HUES6 (cell line): ENCODE measurements at regions not wholly inside any gene's neighbourhood (a gene's known extent, or its start where the extent isn't known, plus 50 kb on each side); places are given as distances from the start of the nearest gene placed in this dataset.

Experiments
- H3K27ac ChIP-seq: 2 replicates; pipeline ENCODE4 v1.7.0; 2013; ENCODE audit warnings: low read depth, mild to moderate bottlenecking, low read length, inconsistent platforms
- H3K27me3 ChIP-seq: 2 replicates; pipeline ENCODE4 v1.6.1; 2013; ENCODE audit warnings: low read length; ENCODE audit not compliant: control insufficient read depth, insufficient read depth
- H3K36me3 ChIP-seq: 2 replicates; pipeline ENCODE4 v1.6.1; 2013; ENCODE audit warnings: low read length; ENCODE audit not compliant: control insufficient read depth, insufficient read depth
- H3K4me1 ChIP-seq: 2 replicates; pipeline ENCODE4 v1.6.1; 2013; ENCODE audit warnings: low read length; ENCODE audit not compliant: control insufficient read depth, insufficient read depth
- H3K4me3 ChIP-seq: 2 replicates; pipeline ENCODE4 v1.5.1; 2013; ENCODE audit warnings: low read depth, low read length
- H3K9ac ChIP-seq: one replicate; pipeline ENCODE4 v1.6.1; 2013; ENCODE audit warnings: mild to moderate bottlenecking, low read length
- H3K9me3 ChIP-seq: 2 replicates; pipeline ENCODE4 v1.6.1; 2013; ENCODE audit warnings: low read depth, low read length; ENCODE audit not compliant: control insufficient read depth, insufficient read depth

GRCh38 chr2:217398860-217399259, 539.0 kb upstream of the TNP1 start:
- H3K27ac ChIP-seq: no peak overlapping the region

DNA sequence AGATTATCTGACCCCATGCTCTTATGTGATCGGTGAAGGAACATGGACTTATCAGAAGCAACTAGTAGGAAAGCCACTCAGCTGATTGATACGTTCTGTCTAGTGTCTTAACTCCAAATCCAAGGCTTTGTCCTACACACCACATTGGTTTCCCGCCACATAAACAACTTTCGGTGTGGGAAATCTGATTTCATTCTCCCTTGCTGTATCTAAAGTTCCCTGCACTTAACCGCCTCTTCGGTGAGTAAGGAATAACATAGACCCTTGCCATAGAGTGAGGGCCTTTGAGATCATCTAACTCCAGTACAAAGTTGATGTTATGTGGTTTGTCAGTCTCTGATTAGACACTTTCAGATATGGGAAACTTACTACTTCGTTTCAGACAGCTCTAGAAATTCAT, 538.2 kb upstream of the TNP1 start:
- Histone ChIP-seq H3K4me1 (no peaks in the 10 kb centered on the region), H3K27me3 (no peaks in the 10 kb centered on the region), H3K4me3 (no peak overlapping the region), H3K36me3 (no peaks in the 10 kb centered on the region), H3K9me3 (no peaks in the 10 kb centered on the region), H3K9ac (no peak overlapping the region), H3K27ac (no peak overlapping the region)

More at GRCh38 chr2:217398860-217399259, 539.0 kb upstream of the TNP1 start:
- H3K4me3 ChIP-seq: no peak overlapping the region
- no peaks in the 10 kb centered on the region for H3K4me1 ChIP-seq
- H3K36me3 ChIP-seq: no peaks in the 10 kb centered on the region
- no peaks in the 10 kb centered on the region for H3K9me3 ChIP-seq
- no peak overlapping the region for H3K9ac ChIP-seq
- no peaks in the 10 kb centered on the region for H3K27me3 ChIP-seq

GRCh38 chr2:217396586-217396985, 536.7 kb upstream of the TNP1 start:
- Histone ChIP-seq H3K36me3 (no peaks in the 10 kb centered on the region), H3K27ac (no peak overlapping the region), H3K4me3 (no peak overlapping the region), H3K9me3 (peaks cover 12% of the 10 kb centered on the region; the same call in 1 of the 2 replicates), H3K27me3 (no peaks in the 10 kb centered on the region), H3K9ac (no peak overlapping the region), H3K4me1 (no peaks in the 10 kb centered on the region)

DNA sequence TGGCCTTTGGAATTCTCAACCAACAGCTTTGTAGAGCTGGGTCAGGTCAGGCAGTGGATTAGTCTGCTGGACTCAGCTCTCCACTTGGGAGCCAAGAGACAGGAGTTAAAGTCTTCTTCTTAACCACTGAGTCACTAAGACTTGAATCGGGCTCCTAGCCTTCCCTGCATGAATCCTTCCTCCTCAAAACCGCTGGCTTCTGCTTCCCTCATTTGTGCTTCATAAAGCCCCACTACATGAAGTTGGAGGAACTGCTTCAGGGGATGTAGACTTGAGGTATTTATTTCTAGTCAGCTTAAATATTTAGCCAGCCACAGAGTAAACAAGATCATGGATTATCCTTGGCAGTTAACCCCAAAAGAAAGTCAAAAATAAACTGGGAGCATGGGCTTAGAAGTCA, 536.3 kb upstream of the TNP1 start:
- no peaks in the 10 kb centered on the region for H3K27me3 ChIP-seq
- H3K27ac ChIP-seq: no peak overlapping the region
- no peak overlapping the region for H3K9ac ChIP-seq
- no peak overlapping the region for H3K4me3 ChIP-seq
- H3K9me3 ChIP-seq: peaks cover 15% of the 10 kb centered on the region; the same call in 1 of the 2 replicates
- H3K36me3 ChIP-seq: no peaks in the 10 kb centered on the region
- H3K4me1 ChIP-seq: no peaks in the 10 kb centered on the region

DNA sequence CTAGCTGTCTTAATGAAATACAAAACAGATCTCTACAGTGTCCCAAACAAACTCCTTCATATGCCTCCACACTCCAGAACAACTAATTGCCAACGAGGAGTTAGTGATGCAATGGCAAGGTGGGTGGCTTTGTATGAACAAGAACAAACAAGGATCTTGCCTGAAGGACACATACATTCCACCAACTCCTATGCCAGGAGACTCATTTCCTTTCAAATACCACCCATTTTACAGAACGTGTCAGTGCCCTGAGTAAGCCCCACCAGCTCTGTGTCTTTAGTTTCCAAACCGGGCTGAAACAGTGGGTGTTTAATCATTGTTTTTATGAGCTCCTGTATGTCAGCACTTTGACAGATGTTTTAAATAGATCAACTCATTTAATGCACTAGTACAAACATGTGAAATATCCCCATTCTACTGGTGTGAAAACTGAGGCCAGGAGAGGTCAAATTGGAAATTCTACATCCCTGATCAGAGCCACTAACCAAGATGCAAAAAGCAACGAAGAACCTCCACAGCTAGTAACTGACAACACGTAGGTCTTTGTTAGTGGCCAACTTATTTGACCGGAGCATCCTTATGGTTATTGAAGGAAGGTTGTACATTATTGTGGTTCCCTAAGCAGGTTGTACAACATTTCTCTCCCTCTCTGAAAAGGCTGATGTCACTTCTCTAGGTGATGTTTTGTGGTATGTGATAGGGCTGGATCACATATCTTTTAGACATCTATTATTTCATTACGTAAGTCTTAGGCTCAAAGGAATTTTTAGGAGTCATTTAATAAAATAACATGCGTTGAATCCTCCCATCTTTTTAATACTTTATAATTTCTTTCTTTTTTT, 534.9 kb upstream of the TNP1 start:
- Histone ChIP-seq H3K36me3 (no peaks in the 10 kb centered on the region), H3K27me3 (no peaks in the 10 kb centered on the region), H3K9ac (no peak overlapping the region), H3K9me3 (peaks cover 25% of the 10 kb centered on the region), H3K4me3 (no peak overlapping the region), H3K27ac (no peak overlapping the region), H3K4me1 (no peaks in the 10 kb centered on the region)

GRCh38 chr2:217393585-217394032, 533.7 kb upstream of the TNP1 start:
- Histone ChIP-seq H3K9ac (no peak overlapping the region), H3K9me3 (peaks cover 25% of the 10 kb centered on the region), H3K36me3 (no peaks in the 10 kb centered on the region), H3K4me3 (no peak overlapping the region), H3K4me1 (no peaks in the 10 kb centered on the region), H3K27ac (no peak overlapping the region), H3K27me3 (no peaks in the 10 kb centered on the region)

- Histone ChIP-seq H3K27ac (no peak overlapping the region), H3K36me3 (no peaks in the 10 kb centered on the region), H3K9ac (no peak overlapping the region), H3K9me3 (peaks cover 25% of the 10 kb centered on the region), H3K4me1 (no peaks in the 10 kb centered on the region), H3K4me3 (no peak overlapping the region), H3K27me3 (no peaks in the 10 kb centered on the region)
These were observed 533.2 kb upstream of the TNP1 start for GRCh38 chr2:217392930-217393584.

DNA sequence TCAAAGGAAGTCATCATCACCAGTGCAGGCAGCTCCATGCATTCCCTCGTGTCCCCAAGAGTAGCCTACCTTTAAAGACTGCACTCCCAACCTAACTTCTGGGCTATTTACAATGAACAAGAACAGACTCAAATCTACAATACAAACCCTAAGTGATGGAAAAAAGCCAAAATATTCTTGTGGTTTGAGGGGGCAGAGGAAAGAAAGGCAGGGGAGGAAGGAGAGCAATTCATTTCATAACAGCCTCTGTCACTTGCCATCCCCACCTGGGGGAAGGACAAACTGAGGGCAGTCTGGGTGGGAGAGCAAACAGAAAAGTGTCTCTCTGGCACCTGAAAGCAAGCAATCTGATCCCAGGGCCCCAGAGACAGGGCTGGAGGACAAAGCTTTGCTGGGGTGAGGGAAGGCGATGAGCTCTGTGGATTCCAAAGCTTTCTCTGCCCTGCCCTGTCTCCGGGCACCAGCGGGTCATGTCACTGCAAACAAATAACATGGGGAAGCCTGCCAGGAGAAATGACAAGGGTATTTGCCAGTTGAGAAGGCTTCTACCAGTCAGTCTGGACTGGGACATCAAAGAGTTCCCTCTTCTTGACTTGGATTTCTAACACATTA, 528.0 kb upstream of the TNP1 start:
- no peak overlapping the region for H3K27ac ChIP-seq
- no peaks in the 10 kb centered on the region for H3K36me3 ChIP-seq
- H3K4me3 ChIP-seq: no peak overlapping the region
- no peaks in the 10 kb centered on the region for H3K4me1 ChIP-seq
- no peaks in the 10 kb centered on the region for H3K27me3 ChIP-seq
- H3K9ac ChIP-seq: no peak overlapping the region
- peaks cover 23% of the 10 kb centered on the region for H3K9me3 ChIP-seq

DNA sequence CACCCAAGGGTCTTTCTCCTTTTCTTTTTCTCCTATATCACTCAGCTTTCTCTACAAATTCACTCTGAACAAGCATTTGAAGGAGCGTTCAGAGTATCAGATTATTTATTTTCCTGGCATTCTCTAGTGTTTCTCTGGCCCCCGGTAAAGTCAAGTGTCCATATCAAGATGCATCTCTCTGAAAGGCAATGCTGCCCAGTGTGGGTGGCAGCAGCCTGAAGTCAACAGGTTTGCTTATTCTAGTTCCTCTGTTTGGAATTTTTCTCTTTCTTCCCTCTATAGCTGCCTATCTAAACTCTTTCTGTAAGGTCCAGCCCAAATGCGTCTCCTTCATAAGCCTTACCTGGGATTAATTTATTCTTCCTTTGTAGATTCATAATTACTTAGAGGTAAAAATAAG, 526.2 kb upstream of the TNP1 start:
- Histone ChIP-seq H3K27ac (no peak overlapping the region), H3K9me3 (peaks cover 9% of the 10 kb centered on the region), H3K27me3 (no peaks in the 10 kb centered on the region), H3K4me3 (no peak overlapping the region), H3K36me3 (no peaks in the 10 kb centered on the region), H3K9ac (no peak overlapping the region), H3K4me1 (no peaks in the 10 kb centered on the region)

- Histone ChIP-seq H3K27ac (no peak overlapping the region), H3K27me3 (no peaks in the 10 kb centered on the region), H3K4me3 (no peak overlapping the region), H3K4me1 (no peaks in the 10 kb centered on the region), H3K9ac (no peak overlapping the region), H3K36me3 (no peaks in the 10 kb centered on the region), H3K9me3 (no peaks in the 10 kb centered on the region)
These were observed 523.8 kb upstream of the TNP1 start for GRCh38 chr2:217383620-217384019.

- H3K36me3 ChIP-seq: no peaks in the 10 kb centered on the region
- no peak overlapping the region for H3K9ac ChIP-seq
- no peak overlapping the region for H3K27ac ChIP-seq
- H3K9me3 ChIP-seq: no peaks in the 10 kb centered on the region
- no peaks in the 10 kb centered on the region for H3K4me1 ChIP-seq
- no peak overlapping the region for H3K4me3 ChIP-seq
- H3K27me3 ChIP-seq: no peaks in the 10 kb centered on the region
These were observed 522.9 kb upstream of the TNP1 start for GRCh38 chr2:217382794-217383193.
